ENCODE measurements at regions not wholly inside any gene's neighbourhood (a gene's known extent, or its start where the extent isn't known, plus 50 kb on each side); places are given as distances from the start of the nearest gene placed in this dataset.

- no peak for TF ChIP-seq POLR2A (IDR thresholded peaks at IDR 0.05)
- TF ChIP-seq, protein P1, sequence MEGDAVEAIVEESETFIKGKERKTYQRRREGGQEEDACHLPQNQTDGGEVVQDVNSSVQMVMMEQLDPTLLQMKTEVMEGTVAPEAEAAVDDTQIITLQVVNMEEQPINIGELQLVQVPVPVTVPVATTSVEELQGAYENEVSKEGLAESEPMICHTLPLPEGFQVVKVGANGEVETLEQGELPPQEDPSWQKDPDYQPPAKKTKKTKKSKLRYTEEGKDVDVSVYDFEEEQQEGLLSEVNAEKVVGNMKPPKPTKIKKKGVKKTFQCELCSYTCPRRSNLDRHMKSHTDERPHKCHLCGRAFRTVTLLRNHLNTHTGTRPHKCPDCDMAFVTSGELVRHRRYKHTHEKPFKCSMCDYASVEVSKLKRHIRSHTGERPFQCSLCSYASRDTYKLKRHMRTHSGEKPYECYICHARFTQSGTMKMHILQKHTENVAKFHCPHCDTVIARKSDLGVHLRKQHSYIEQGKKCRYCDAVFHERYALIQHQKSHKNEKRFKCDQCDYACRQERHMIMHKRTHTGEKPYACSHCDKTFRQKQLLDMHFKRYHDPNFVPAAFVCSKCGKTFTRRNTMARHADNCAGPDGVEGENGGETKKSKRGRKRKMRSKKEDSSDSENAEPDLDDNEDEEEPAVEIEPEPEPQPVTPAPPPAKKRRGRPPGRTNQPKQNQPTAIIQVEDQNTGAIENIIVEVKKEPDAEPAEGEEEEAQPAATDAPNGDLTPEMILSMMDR (IDR thresholded peaks at IDR 0.05) = no peak
- no peak for TF ChIP-seq POLR2AphosphoS5 (IDR thresholded peaks at IDR 0.05)
These were observed 85.1 kb upstream of the NANOGP8 start for GRCh38 chr15:35170207-35170606.
